ENCODE measurements at regions not wholly inside any gene's neighbourhood (a gene's known extent, or its start where the extent isn't known, plus 50 kb on each side); places are given as distances from the start of the nearest gene placed in this dataset.

GRCh38 chr1:116819081-116819480, 64.9 kb downstream of the CD2 start:
- 77 to 100% (median 92%) methylated on average over 1 to 6 of the region's 6 CpGs for WGBS, 10 experiments
- Histone ChIP-seq H3K27ac (no peak overlapping the region), H3K4me3 (no peak overlapping the region), H3K4me1 (replicated peaks in 1 of 2) (peaks cover under 1 to 1% of the 10 kb centered on the region in 2 donors)
- no peak for ATAC-seq (replicated peaks in 6 of 8)
- in situ Hi-C loops (cut with MboI; ENCODE audit: low pct_unique_long_range_greater_than_20kb in 2 of 9, low sequenced_read_pairs in 9 of 9, unreplicated experiment in 9 of 9) = loop anchor here in 1 of 9 experiments (25.0 kb wide), 1 partner anchor 93 kb away; the partner anchor contains the start of gene PTGFRN

- in situ Hi-C loops (cut with MboI; ENCODE audit: low pct_unique_long_range_greater_than_20kb in 2 of 9, low sequenced_read_pairs in 9 of 9, unreplicated experiment in 9 of 9) = loop anchor here in 1 of 9 experiments (25.0 kb wide), 1 partner anchor 92 kb away; the partner anchor contains the start of gene PTGFRN
- 60 to 89% (median 80%) methylated on average over 1 to 6 of the region's 6 CpGs; no CpG with 5 or more reads in 3 of the 10 experiments for WGBS, 10 experiments
- Histone ChIP-seq H3K27ac (no peak overlapping the region), H3K4me1 (replicated peaks in 1 of 2) (peaks cover 13 to 14% of the 10 kb centered on the region in 2 donors), H3K4me3 (no peak overlapping the region)
- peak in 3 of 8 experiments; percentile 43 to 93 (median 63) for ATAC-seq (replicated peaks in 6 of 8)
Measured at GRCh38 chr1:116820369-116820768, 66.1 kb downstream of the CD2 start.

GRCh38 chr1:116821763-116822162, 67.5 kb downstream of the CD2 start:
- H3K27ac ChIP-seq = no peak overlapping the region
- no peak for ATAC-seq (replicated peaks in 6 of 8)
- H3K4me1 ChIP-seq (replicated peaks in 1 of 2) = peaks cover 23 to 24% of the 10 kb centered on the region in 2 donors
- in situ Hi-C loops (cut with MboI; ENCODE audit: low pct_unique_long_range_greater_than_20kb in 2 of 9, low sequenced_read_pairs in 9 of 9, unreplicated experiment in 9 of 9) = loop anchor here in 1 of 9 experiments (25.0 kb wide), 1 partner anchor 91 kb away; the partner anchor contains the start of gene PTGFRN
- WGBS, 10 experiments = 17 to 100% (median 75%) methylated on average over 1 to 2 of the region's 2 CpGs; no CpG with 5 or more reads in 3 of the 10 experiments
- no peak overlapping the region for H3K4me3 ChIP-seq

GRCh38 chr1:116824631-116825206, 70.5 kb downstream of the CD2 start:
- Histone ChIP-seq H3K27ac (peak overlapping the region; percentile 41 to 77), H3K4me3 (no peak overlapping the region), H3K4me1 (replicated peaks in 1 of 2) (peaks cover 23 to 24% of the 10 kb centered on the region in 2 donors)
- in situ Hi-C loops (cut with MboI; ENCODE audit: low pct_unique_long_range_greater_than_20kb in 2 of 9, low sequenced_read_pairs in 9 of 9, unreplicated experiment in 9 of 9) = loop anchor here in 1 of 9 experiments (25.0 kb wide), 1 partner anchor 88 kb away; the partner anchor contains the start of gene PTGFRN
- ATAC-seq (replicated peaks in 6 of 8) = peak in 4 of 8 experiments; percentile 2 to 29 (median 15)
- 18 to 100% (median 59%) methylated on average over 1 to 5 of the region's 5 CpGs; no CpG with 5 or more reads in 1 of the 10 experiments for WGBS, 10 experiments

- ATAC-seq (replicated peaks in 6 of 8) = peak; percentile 34 to 96 (median 76)
- H3K27ac ChIP-seq = peak overlapping the region; percentile 56 to 77
- peaks cover 23 to 24% of the 10 kb centered on the region in 2 donors for H3K4me1 ChIP-seq (replicated peaks in 1 of 2)
- in situ Hi-C loops (cut with MboI; ENCODE audit: low pct_unique_long_range_greater_than_20kb in 2 of 9, low sequenced_read_pairs in 9 of 9, unreplicated experiment in 9 of 9) = no loop called here
- WGBS, 10 experiments = 0 to 47% (median 20%) methylated on average over 2 to 5 of the region's 5 CpGs; no CpG with 5 or more reads in 3 of the 10 experiments
- no peak overlapping the region for H3K4me3 ChIP-seq
Measured at GRCh38 chr1:116825207-116825719, 71.0 kb downstream of the CD2 start.

- Histone ChIP-seq H3K4me1 (replicated peaks in 1 of 2) (peaks cover 23 to 24% of the 10 kb centered on the region in 2 donors), H3K4me3 (no peak overlapping the region), H3K27ac (peak overlapping the region; percentile 56 to 77)
- in situ Hi-C loops (cut with MboI; ENCODE audit: low pct_unique_long_range_greater_than_20kb in 2 of 9, low sequenced_read_pairs in 9 of 9, unreplicated experiment in 9 of 9) = no loop called here
- WGBS, 10 experiments = 43 to 88% (median 68%) methylated on average over 1 to 6 of the region's 10 CpGs; no CpG with 5 or more reads in 4 of the 10 experiments
- peak; percentile 18 to 91 (median 68) for ATAC-seq (replicated peaks in 6 of 8)
Measured at GRCh38 chr1:116825720-116826438, 71.6 kb downstream of the CD2 start.

GRCh38 chr1:116826818-116827606, 72.8 kb downstream of the CD2 start:
- in situ Hi-C loops (cut with MboI; ENCODE audit: low pct_unique_long_range_greater_than_20kb in 2 of 9, low sequenced_read_pairs in 9 of 9, unreplicated experiment in 9 of 9) = no loop called here
- 46 to 95% (median 62%) methylated on average over 3 to 9 of the region's 9 CpGs; no CpG with 5 or more reads in 1 of the 10 experiments for WGBS, 10 experiments
- ATAC-seq (replicated peaks in 6 of 8) = peak in 2 of 8 experiments; percentile 10 to 15
- Histone ChIP-seq H3K27ac (no peak overlapping the region), H3K4me1 (replicated peaks in 1 of 2) (peaks cover 25 to 30% of the 10 kb centered on the region in 2 donors), H3K4me3 (no peak overlapping the region)

GRCh38 chr1:116827607-116828105, 73.4 kb downstream of the CD2 start:
- Histone ChIP-seq H3K27ac (no peak overlapping the region), H3K4me1 (replicated peaks in 1 of 2) (peaks cover 32 to 36% of the 10 kb centered on the region in 2 donors), H3K4me3 (no peak overlapping the region)
- no peak for ATAC-seq (replicated peaks in 6 of 8)
- in situ Hi-C loops (cut with MboI; ENCODE audit: low pct_unique_long_range_greater_than_20kb in 2 of 9, low sequenced_read_pairs in 9 of 9, unreplicated experiment in 9 of 9) = no loop called here
- 80 to 100% (median 92%) methylated on average over 1 to 2 of the region's 2 CpGs; no CpG with 5 or more reads in 3 of the 10 experiments for WGBS, 10 experiments

GRCh38 chr1:116832308-116832931, 77.3 kb upstream of the PTGFRN start:
- Histone ChIP-seq H3K4me3 (no peak overlapping the region), H3K4me1 (replicated peaks in 1 of 2) (peaks cover 29 to 31% of the 10 kb centered on the region in 2 donors), H3K27ac (peak overlapping the region; percentile 22 to 46)
- in situ Hi-C loops (cut with MboI; ENCODE audit: low pct_unique_long_range_greater_than_20kb in 2 of 9, low sequenced_read_pairs in 9 of 9, unreplicated experiment in 9 of 9) = no loop called here
- 15 to 81% (median 31%) methylated on average over 2 to 6 of the region's 6 CpGs for WGBS, 10 experiments
- ATAC-seq (replicated peaks in 6 of 8) = peak in 5 of 8 experiments; percentile 22 to 70 (median 68)

- in situ Hi-C loops (cut with MboI; ENCODE audit: low pct_unique_long_range_greater_than_20kb in 2 of 9, low sequenced_read_pairs in 9 of 9, unreplicated experiment in 9 of 9) = no loop called here
Measured at GRCh38 chr1:116832932-116833578, 76.7 kb upstream of the PTGFRN start.

GRCh38 chr1:116833718-116834117, 76.0 kb upstream of the PTGFRN start:
- in situ Hi-C loops (cut with MboI; ENCODE audit: low pct_unique_long_range_greater_than_20kb in 2 of 9, low sequenced_read_pairs in 9 of 9, unreplicated experiment in 9 of 9) = no loop called here
- WGBS, 10 experiments = 0 to 90% (median 57%) methylated on average over 1 of the region's 1 CpG; no CpG with 5 or more reads in 3 of the 10 experiments
- H3K4me3 ChIP-seq = no peak overlapping the region
- ATAC-seq (replicated peaks in 6 of 8) = peak in 5 of 8 experiments; percentile 49 to 83 (median 68)
- peaks cover 29 to 31% of the 10 kb centered on the region in 2 donors for H3K4me1 ChIP-seq (replicated peaks in 1 of 2)
- peak overlapping the region in 1 of 2 donors; percentile 46 for H3K27ac ChIP-seq

More at GRCh38 chr1:116832932-116833578, 76.7 kb upstream of the PTGFRN start:
- 60 to 93% (median 70%) methylated on average over 1 to 3 of the region's 3 CpGs; no CpG with 5 or more reads in 2 of the 10 experiments for WGBS, 10 experiments
- H3K27ac ChIP-seq = peak overlapping the region; percentile 22 to 46
- peaks cover 29 to 31% of the 10 kb centered on the region in 2 donors for H3K4me1 ChIP-seq (replicated peaks in 1 of 2)
- no peak for ATAC-seq (replicated peaks in 6 of 8)
- H3K4me3 ChIP-seq = no peak overlapping the region

Data from motor neuron (in vitro differentiated cells).